ENCODE measurements at regions not wholly inside any gene's neighbourhood (a gene's known extent, or its start where the extent isn't known, plus 50 kb on each side); places are given as distances from the start of the nearest gene placed in this dataset.

GRCh38 chr5:62935660-62936059 lies 357.0 kb downstream of the LRRC70 start:
- Mint-ChIP-seq H3K27ac (no peak overlapping the region), H3K9me3 (no peaks in the 10 kb centered on the region), H3K4me3 (no peak overlapping the region), H3K4me1 (no peaks in the 10 kb centered on the region), H3K27me3 (peaks cover 0 to 3% of the 10 kb centered on the region in 2 donors), H3K36me3 (no peaks in the 10 kb centered on the region)
- Histone ChIP-seq H3K36me3 (ENCODE audit: insufficient read depth, low read length) (no peaks in the 10 kb centered on the region), H3K27ac (ENCODE audit: low read depth, low read length) (no peak overlapping the region), H3K4me3 (ENCODE audit: low read length in 2 of 2) (no peak overlapping the region), H3K27me3 (ENCODE audit: insufficient read depth, low read length) (no peaks in the 10 kb centered on the region), H3K9me3 (ENCODE audit: control insufficient read depth in 1 of 2, low read length in 2 of 2) (no peaks in the 10 kb centered on the region), H3K4me1 (ENCODE audit: insufficient read depth, low read length) (no peaks in the 10 kb centered on the region)
- intact Hi-C loops (cut with micrococcal nuclease): no loop called here
- POLR2A ChIA-PET (ENCODE audit: partially characterized antibody): no interaction called here
- CTCF ChIA-PET (ENCODE audit: partially characterized antibody): no interaction called here
- DNase-seq: no peak

- Histone ChIP-seq H3K27ac (ENCODE audit: low read depth, low read length) (no peak overlapping the region), H3K27me3 (ENCODE audit: insufficient read depth, low read length) (no peaks in the 10 kb centered on the region), H3K36me3 (ENCODE audit: insufficient read depth, low read length) (no peaks in the 10 kb centered on the region), H3K4me1 (ENCODE audit: insufficient read depth, low read length) (no peaks in the 10 kb centered on the region), H3K9me3 (ENCODE audit: control insufficient read depth in 1 of 2, low read length in 2 of 2) (no peaks in the 10 kb centered on the region), H3K4me3 (ENCODE audit: low read length in 2 of 2) (no peak overlapping the region)
- Mint-ChIP-seq H3K36me3 (no peaks in the 10 kb centered on the region), H3K4me1 (no peaks in the 10 kb centered on the region), H3K27ac (no peak overlapping the region), H3K9me3 (no peaks in the 10 kb centered on the region), H3K27me3 (peaks cover 0 to 3% of the 10 kb centered on the region in 2 donors), H3K4me3 (no peak overlapping the region)
- DNase-seq: no peak
- intact Hi-C loops (cut with micrococcal nuclease): no loop called here
- ChIA-PET CTCF (ENCODE audit: partially characterized antibody) (no interaction called here), POLR2A (ENCODE audit: partially characterized antibody) (no interaction called here)
Observed at GRCh38 chr5:62934319-62934718, 355.7 kb downstream of the LRRC70 start.

GRCh38 chr5:62933261-62933660 lies 354.6 kb downstream of the LRRC70 start:
- H3K27me3 Mint-ChIP-seq: peaks cover 0 to 3% of the 10 kb centered on the region in 2 donors
- intact Hi-C loops (cut with micrococcal nuclease): no loop called here
- Histone ChIP-seq H3K27ac (ENCODE audit: low read depth, low read length) (no peak overlapping the region), H3K36me3 (ENCODE audit: insufficient read depth, low read length) (no peaks in the 10 kb centered on the region), H3K4me1 (ENCODE audit: insufficient read depth, low read length) (no peaks in the 10 kb centered on the region), H3K27me3 (ENCODE audit: insufficient read depth, low read length) (no peaks in the 10 kb centered on the region), H3K4me3 (ENCODE audit: low read length in 2 of 2) (no peak overlapping the region), H3K9me3 (ENCODE audit: control insufficient read depth in 1 of 2, low read length in 2 of 2) (no peaks in the 10 kb centered on the region)
- no peak overlapping the region for H3K4me3 Mint-ChIP-seq
- DNase-seq: no peak
- no peaks in the 10 kb centered on the region for H3K4me1 Mint-ChIP-seq
- H3K9me3 Mint-ChIP-seq: peaks cover 0 to 3% (median 0%) of the 10 kb centered on the region in 8 donors
- H3K27ac Mint-ChIP-seq: no peak overlapping the region
- ChIA-PET CTCF (ENCODE audit: partially characterized antibody) (no interaction called here), POLR2A (ENCODE audit: partially characterized antibody) (no interaction called here)
- H3K36me3 Mint-ChIP-seq: no peaks in the 10 kb centered on the region

GRCh38 chr5:62931153-62931950 lies 352.7 kb downstream of the LRRC70 start:
- CTCF ChIA-PET (ENCODE audit: partially characterized antibody): no interaction called here
- no peak overlapping the region for H3K27ac Mint-ChIP-seq
- DNase-seq: no peak
- Histone ChIP-seq H3K4me3 (ENCODE audit: low read length in 2 of 2) (no peak overlapping the region), H3K27ac (ENCODE audit: low read depth, low read length) (no peak overlapping the region), H3K9me3 (ENCODE audit: control insufficient read depth in 1 of 2, low read length in 2 of 2) (no peaks in the 10 kb centered on the region), H3K36me3 (ENCODE audit: insufficient read depth, low read length) (no peaks in the 10 kb centered on the region), H3K4me1 (ENCODE audit: insufficient read depth, low read length) (no peaks in the 10 kb centered on the region), H3K27me3 (ENCODE audit: insufficient read depth, low read length) (no peaks in the 10 kb centered on the region)
- POLR2A ChIA-PET (ENCODE audit: partially characterized antibody): no interaction called here
- peaks cover 0 to 6% (median 0%) of the 10 kb centered on the region in 8 donors for H3K9me3 Mint-ChIP-seq
- H3K4me3 Mint-ChIP-seq: no peak overlapping the region
- intact Hi-C loops (cut with micrococcal nuclease): no loop called here
- H3K36me3 Mint-ChIP-seq: no peaks in the 10 kb centered on the region
- H3K27me3 Mint-ChIP-seq: no peaks in the 10 kb centered on the region
- no peaks in the 10 kb centered on the region for H3K4me1 Mint-ChIP-seq

GRCh38 chr5:62922191-62922590 lies 343.6 kb downstream of the LRRC70 start:
- DNase-seq: no peak
- H3K9me3 ChIP-seq (ENCODE audit: control insufficient read depth in 1 of 2, low read length in 2 of 2): no peaks in the 10 kb centered on the region
- no peak overlapping the region for H3K27ac ChIP-seq (ENCODE audit: low read depth, low read length)
- no peak overlapping the region for H3K4me3 ChIP-seq (ENCODE audit: low read length in 2 of 2)
- Mint-ChIP-seq H3K27me3 (no peaks in the 10 kb centered on the region), H3K4me1 (no peaks in the 10 kb centered on the region), H3K36me3 (no peaks in the 10 kb centered on the region), H3K4me3 (no peak overlapping the region), H3K9me3 (peaks cover 0 to 3% (median 0%) of the 10 kb centered on the region in 8 donors), H3K27ac (no peak overlapping the region)
- H3K27me3 ChIP-seq (ENCODE audit: insufficient read depth, low read length): no peaks in the 10 kb centered on the region
- H3K4me1 ChIP-seq (ENCODE audit: insufficient read depth, low read length): no peaks in the 10 kb centered on the region
- H3K36me3 ChIP-seq (ENCODE audit: insufficient read depth, low read length): no peaks in the 10 kb centered on the region
- POLR2A ChIA-PET (ENCODE audit: partially characterized antibody): no interaction called here
- CTCF ChIA-PET (ENCODE audit: partially characterized antibody): no interaction called here
- intact Hi-C loops (cut with micrococcal nuclease): no loop called here

GRCh38 chr5:62920856-62921255 lies 342.2 kb downstream of the LRRC70 start:
- H3K4me1 ChIP-seq (ENCODE audit: insufficient read depth, low read length): no peaks in the 10 kb centered on the region
- Mint-ChIP-seq H3K27ac (no peak overlapping the region), H3K36me3 (no peaks in the 10 kb centered on the region), H3K27me3 (no peaks in the 10 kb centered on the region), H3K4me1 (no peaks in the 10 kb centered on the region), H3K9me3 (peaks cover 0 to 3% (median 0%) of the 10 kb centered on the region in 8 donors), H3K4me3 (no peak overlapping the region)
- no peak overlapping the region for H3K27ac ChIP-seq (ENCODE audit: low read depth, low read length)
- DNase-seq: no peak
- POLR2A ChIA-PET (ENCODE audit: partially characterized antibody): no interaction called here
- CTCF ChIA-PET (ENCODE audit: partially characterized antibody): no interaction called here
- H3K4me3 ChIP-seq (ENCODE audit: low read length in 2 of 2): no peak overlapping the region
- intact Hi-C loops (cut with micrococcal nuclease): no loop called here
- no peaks in the 10 kb centered on the region for H3K36me3 ChIP-seq (ENCODE audit: insufficient read depth, low read length)
- no peaks in the 10 kb centered on the region for H3K9me3 ChIP-seq (ENCODE audit: control insufficient read depth in 1 of 2, low read length in 2 of 2)
- no peaks in the 10 kb centered on the region for H3K27me3 ChIP-seq (ENCODE audit: insufficient read depth, low read length)

- ChIA-PET POLR2A (ENCODE audit: partially characterized antibody) (no interaction called here), CTCF (ENCODE audit: partially characterized antibody) (no interaction called here)
- Histone ChIP-seq H3K4me3 (ENCODE audit: low read length in 2 of 2) (no peak overlapping the region), H3K27me3 (ENCODE audit: insufficient read depth, low read length) (no peaks in the 10 kb centered on the region), H3K4me1 (ENCODE audit: insufficient read depth, low read length) (no peaks in the 10 kb centered on the region), H3K9me3 (ENCODE audit: control insufficient read depth in 1 of 2, low read length in 2 of 2) (no peaks in the 10 kb centered on the region), H3K36me3 (ENCODE audit: insufficient read depth, low read length) (no peaks in the 10 kb centered on the region), H3K27ac (ENCODE audit: low read depth, low read length) (no peak overlapping the region)
- H3K27ac Mint-ChIP-seq: no peak overlapping the region
- H3K36me3 Mint-ChIP-seq: no peaks in the 10 kb centered on the region
- intact Hi-C loops (cut with micrococcal nuclease): no loop called here
- H3K4me1 Mint-ChIP-seq: no peaks in the 10 kb centered on the region
- no peaks in the 10 kb centered on the region for H3K27me3 Mint-ChIP-seq
- peaks cover 0 to 18% (median 3%) of the 10 kb centered on the region in 8 donors for H3K9me3 Mint-ChIP-seq
- no peak for DNase-seq
- no peak overlapping the region for H3K4me3 Mint-ChIP-seq
Observed at GRCh38 chr5:62909326-62909725, 330.7 kb downstream of the LRRC70 start.

- POLR2A ChIA-PET (ENCODE audit: partially characterized antibody): no interaction called here
- H3K9me3 ChIP-seq (ENCODE audit: control insufficient read depth in 1 of 2, low read length in 2 of 2): no peaks in the 10 kb centered on the region
- DNase-seq: no peak
- no peaks in the 10 kb centered on the region for H3K4me1 Mint-ChIP-seq
- no peaks in the 10 kb centered on the region for H3K36me3 Mint-ChIP-seq
- H3K4me3 Mint-ChIP-seq: no peak overlapping the region
- no peaks in the 10 kb centered on the region for H3K27me3 ChIP-seq (ENCODE audit: insufficient read depth, low read length)
- peaks cover 0 to 1% of the 10 kb centered on the region in 2 donors for H3K27me3 Mint-ChIP-seq
- CTCF ChIA-PET (ENCODE audit: partially characterized antibody): no interaction called here
- intact Hi-C loops (cut with micrococcal nuclease): no loop called here
- H3K4me3 ChIP-seq (ENCODE audit: low read length in 2 of 2): no peak overlapping the region
- H3K4me1 ChIP-seq (ENCODE audit: insufficient read depth, low read length): no peaks in the 10 kb centered on the region
- no peaks in the 10 kb centered on the region for H3K36me3 ChIP-seq (ENCODE audit: insufficient read depth, low read length)
- peaks cover 0 to 2% (median 0%) of the 10 kb centered on the region in 8 donors for H3K9me3 Mint-ChIP-seq
- no peak overlapping the region for H3K27ac Mint-ChIP-seq
- no peak overlapping the region for H3K27ac ChIP-seq (ENCODE audit: low read depth, low read length)
Observed at GRCh38 chr5:62902126-62902525, 323.5 kb downstream of the LRRC70 start.

Measured in CD4-positive, alpha-beta memory T cell (primary cell).